ENCODE measurements at regions not wholly inside any gene's neighbourhood (a gene's known extent, or its start where the extent isn't known, plus 50 kb on each side); places are given as distances from the start of the nearest gene placed in this dataset.
"Not testable (repeated sequence)": the region's sequence is repeated elsewhere in the genome, so short reads cannot be mapped to it uniquely, and the experiment has no call there.

- Histone ChIP-seq H3K27ac (no peak overlapping the region), H3K4me3 (no peak overlapping the region), H3K4me1 (no peaks in the 10 kb centered on the region), H3K27me3 (peaks cover 0 to 25% of the 10 kb centered on the region in 2 donors), H3K36me3 (no peaks in the 10 kb centered on the region), H3K9me3 (peaks cover 2 to 10% of the 10 kb centered on the region in 2 donors)
- TF ChIP-seq CTCF (IDR thresholded peaks at IDR 0.05) (no peak), POLR2A (IDR thresholded peaks at IDR 0.05) (no peak), POLR2AphosphoS5 (IDR thresholded peaks at IDR 0.05) (no peak)
- no peak for DNase-seq (ENCODE audit: low spot score in 2 of 2)
- intact Hi-C loops (cut with DNase I; ENCODE audit: low total_unique reads) = no loop called here
Observed at GRCh38 chr10:131833013-131833412, 67.8 kb upstream of the PPP2R2D start.

DNA sequence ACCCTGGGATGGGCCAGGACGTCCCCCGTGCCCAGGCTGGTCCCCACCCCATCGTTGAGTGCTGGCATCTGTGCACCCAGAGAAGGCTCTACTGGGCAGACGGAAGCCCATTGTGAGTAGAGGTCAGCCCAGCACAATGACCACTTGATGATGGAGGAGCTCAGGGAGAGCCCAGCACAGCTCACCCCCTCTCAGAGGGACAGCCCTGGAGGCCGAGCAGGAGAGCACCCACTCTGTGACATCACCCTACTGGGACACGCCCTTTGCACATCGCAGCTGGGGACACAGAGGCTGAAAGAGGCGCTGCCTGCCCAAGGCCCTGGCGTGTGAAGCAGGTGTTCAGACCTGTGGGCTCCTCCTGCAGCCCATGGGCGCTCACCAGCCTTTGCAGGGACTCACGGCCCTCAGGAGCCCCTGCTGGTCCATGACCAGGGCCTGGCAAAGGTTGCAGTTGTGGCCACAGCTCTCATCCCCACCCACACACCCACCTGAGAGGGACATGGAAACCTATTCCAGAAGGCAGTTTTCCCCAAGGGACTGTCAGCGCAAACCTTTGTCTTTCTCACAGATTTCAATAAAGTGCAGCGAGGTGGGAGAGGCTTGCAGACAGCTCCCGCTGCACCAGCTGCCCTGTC lies 67.2 kb upstream of the PPP2R2D start:
- DNase-seq (ENCODE audit: low spot score in 2 of 2) = no peak
- TF ChIP-seq POLR2A (IDR thresholded peaks at IDR 0.05) = no peak
- H3K27ac ChIP-seq = no peak overlapping the region
- H3K4me1 ChIP-seq = no peaks in the 10 kb centered on the region
- H3K4me3 ChIP-seq = no peak overlapping the region
- no peaks in the 10 kb centered on the region for H3K36me3 ChIP-seq
- H3K9me3 ChIP-seq = peaks cover 0 to 10% of the 10 kb centered on the region in 2 donors
- intact Hi-C loops (cut with DNase I; ENCODE audit: low total_unique reads) = no loop called here
- peaks cover 0 to 25% of the 10 kb centered on the region in 2 donors for H3K27me3 ChIP-seq

GRCh38 chr10:131834152-131834810 lies 66.5 kb upstream of the PPP2R2D start:
- TF ChIP-seq CTCF (IDR thresholded peaks at IDR 0.05) (no peak), POLR2A (IDR thresholded peaks at IDR 0.05) (no peak), POLR2AphosphoS5 (IDR thresholded peaks at IDR 0.05) (no peak)
- DNase-seq (ENCODE audit: low spot score in 2 of 2) = no peak
- H3K4me3 ChIP-seq = no peak overlapping the region
- peaks cover 0 to 10% of the 10 kb centered on the region in 2 donors for H3K9me3 ChIP-seq
- no peak overlapping the region for H3K27ac ChIP-seq
- H3K36me3 ChIP-seq = no peaks in the 10 kb centered on the region
- intact Hi-C loops (cut with DNase I; ENCODE audit: low total_unique reads) = no loop called here
- no peaks in the 10 kb centered on the region for H3K4me1 ChIP-seq
- H3K27me3 ChIP-seq = peaks cover 0 to 21% of the 10 kb centered on the region in 2 donors

DNA sequence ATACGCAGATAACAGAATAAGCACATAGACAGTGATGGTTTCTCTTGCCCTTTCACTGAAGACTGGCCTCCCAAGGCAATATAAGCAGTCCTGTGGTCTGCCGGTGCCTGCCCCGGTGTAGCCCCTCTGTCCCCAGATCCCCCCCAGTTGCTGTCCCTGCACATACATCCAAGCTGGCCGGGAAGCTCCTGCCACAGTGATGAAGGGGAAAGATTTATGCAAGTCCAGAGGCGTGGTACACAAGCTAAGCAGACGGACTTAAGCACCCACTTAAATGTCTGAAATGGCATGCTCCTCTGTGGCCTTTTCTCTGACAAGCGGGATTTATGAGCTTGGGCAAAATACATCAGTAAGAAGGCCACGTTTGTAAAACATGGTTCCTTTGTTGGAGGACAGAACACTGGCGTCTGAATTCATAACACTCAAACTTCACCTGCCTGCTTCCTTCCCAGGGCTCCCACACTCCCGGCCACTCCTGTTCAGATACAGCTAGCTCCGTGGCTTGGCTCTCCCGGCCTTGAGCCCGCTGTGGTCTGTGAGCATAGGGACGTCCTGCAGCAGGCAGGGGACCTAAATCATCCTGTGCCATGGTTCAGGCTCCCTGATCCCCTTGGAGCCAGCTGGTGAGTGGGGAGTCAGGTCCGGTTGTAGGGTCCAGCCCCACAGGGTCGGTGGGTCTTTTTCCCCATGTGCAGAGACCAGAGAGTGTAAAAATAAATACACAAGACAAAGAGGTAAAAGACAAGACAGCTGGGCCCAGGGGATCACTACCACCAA lies 61.7 kb upstream of the PPP2R2D start:
- H3K27ac ChIP-seq = no peak overlapping the region
- no peaks in the 10 kb centered on the region for H3K4me1 ChIP-seq
- no peak overlapping the region for H3K4me3 ChIP-seq
- TF ChIP-seq POLR2A (IDR thresholded peaks at IDR 0.05) = no peak
- no peak for TF ChIP-seq CTCF (IDR thresholded peaks at IDR 0.05)
- no peak for TF ChIP-seq POLR2AphosphoS5 (IDR thresholded peaks at IDR 0.05)
- H3K27me3 ChIP-seq = no peaks in the 10 kb centered on the region
- intact Hi-C loops (cut with DNase I; ENCODE audit: low total_unique reads) = no loop called here
- H3K36me3 ChIP-seq = no peaks in the 10 kb centered on the region
- DNase-seq (ENCODE audit: low spot score in 2 of 2) = peak in 1 of 2 donors; percentile 31
- peaks cover 0 to 6% of the 10 kb centered on the region in 2 donors for H3K9me3 ChIP-seq

DNA sequence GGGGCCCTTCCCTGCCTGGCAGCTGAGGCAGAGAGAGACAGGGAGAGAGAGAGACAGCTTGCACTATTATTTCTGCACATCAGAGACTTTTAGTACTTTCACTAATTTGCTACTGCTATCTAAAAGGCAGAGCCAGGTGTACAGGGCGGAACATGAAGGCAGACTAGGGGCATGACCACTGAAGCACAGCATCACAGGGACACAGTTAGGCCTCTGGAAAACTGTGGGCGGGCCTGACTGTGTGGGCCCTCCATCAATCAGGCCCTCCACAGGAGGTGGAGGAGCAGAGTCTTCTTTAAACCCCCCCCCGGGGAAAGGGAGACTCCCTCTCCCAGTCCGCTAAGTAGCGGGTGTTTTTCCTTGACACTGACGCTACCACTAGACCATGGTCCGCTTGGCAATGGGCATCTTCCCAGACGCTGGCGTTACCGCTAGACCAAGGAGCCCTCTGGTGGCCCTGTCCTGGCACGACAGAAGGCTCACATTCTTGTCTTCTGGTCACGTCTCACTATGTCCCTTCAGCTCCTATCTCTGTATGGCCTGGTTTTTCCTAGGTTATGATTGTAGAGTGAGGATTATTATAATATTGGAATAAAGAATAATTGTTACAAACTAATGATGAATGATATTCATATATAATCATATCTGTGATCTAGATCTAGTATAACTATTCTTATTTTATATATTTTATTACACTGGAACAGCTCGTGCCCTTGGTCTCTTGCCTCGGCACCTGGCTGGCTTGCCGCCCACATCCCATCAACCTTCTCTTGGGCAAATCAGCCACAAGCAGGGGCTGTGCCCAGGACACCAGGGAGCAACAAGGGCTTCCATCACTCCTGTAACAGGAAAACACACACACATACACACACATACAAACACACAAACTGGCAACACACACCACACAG lies 60.7 kb upstream of the PPP2R2D start:
- H3K27me3 ChIP-seq; intact Hi-C loops (cut with DNase I; ENCODE audit: low total_unique reads): not testable (repeated sequence)
- peak in 1 of 2 donors; percentile 27 for DNase-seq (ENCODE audit: low spot score in 2 of 2)

More for the DNA sequence above, 60.7 kb upstream of the PPP2R2D start:
- not testable (repeated sequence) for H3K4me1 ChIP-seq, H3K27ac ChIP-seq, H3K9me3 ChIP-seq, H3K4me3 ChIP-seq, H3K36me3 ChIP-seq
